Panc1 (cell line): ENCODE measurements at regions not wholly inside any gene's neighbourhood (a gene's known extent, or its start where the extent isn't known, plus 50 kb on each side); places are given as distances from the start of the nearest gene placed in this dataset.

Source experiments
- ATAC-seq: fragments of 200-7000 bp; cut with Tn5 transposase; 2 replicates; pipeline ENCODE4 v1.9.1; 2020; ENCODE audit warnings: mild to moderate bottlenecking, moderate library complexity
- BruUV-seq: library from RNA; stranded (reverse); fragments of 400-500 nt; replicated peaks from 2 replicates; lab custom pipeline; 2021; lab: Mats Ljungman, UMichigan
- CTCF ChIA-PET: fragments of 300-600 bp; sonication (Branson Sonifier 250); formaldehyde crosslinking; loops from one replicate; lab custom pipeline; 2022; ENCODE audit warnings: antibody characterized with exemption; lab: Charles Lee
- POLR2A ChIA-PET: fragments of 300-600 bp; sonication (Branson Sonifier 250); formaldehyde crosslinking; loops from one replicate; lab custom pipeline; 2022; ENCODE audit warnings: antibody characterized with exemption; lab: Charles Lee
- DNase-seq: peaks from one replicate; pipeline ENCODE4 v3.0.0-alpha.2; 2010; ENCODE audit warnings: low read depth, low spot score
- H3K27ac ChIP-seq: 2 replicates; pipeline ENCODE4 v1.5.1; 2011; ENCODE audit warnings: mild to moderate bottlenecking, low read length, inconsistent platforms
- H3K27me3 ChIP-seq: fragments of 200-500 bp; sonication (Bioruptor generic); 2 replicates; pipeline ENCODE4 v1.6.0; 2014; ENCODE audit warnings: low read length, inconsistent platforms; ENCODE audit not compliant: control insufficient read depth, insufficient read depth
- H3K36me3 ChIP-seq: fragments of 200-500 bp; sonication (Bioruptor generic); 2 replicates; pipeline ENCODE4 v1.5.1; 2014; ENCODE audit warnings: inconsistent platforms, mild to moderate bottlenecking, low read length, moderate library complexity; ENCODE audit not compliant: control insufficient read depth, insufficient read depth
- H3K4me1 ChIP-seq: 2 replicates; pipeline ENCODE4 v1.5.1; 2011; ENCODE audit warnings: inconsistent platforms, mild to moderate bottlenecking, low read length, moderate library complexity; ENCODE audit not compliant: control insufficient read depth, insufficient read depth
- H3K4me3 ChIP-seq, 2 experiments: 2 replicates each; pipeline ENCODE4 v1.5.1; 2011 to 2012; ENCODE audit warnings: low read depth in 2 of 2, low read length in 2 of 2, mild to moderate bottlenecking in 2 of 2, inconsistent platforms in 1 of 2, moderate library complexity in 1 of 2
- H3K9me3 ChIP-seq: fragments of 200-500 bp; sonication (Bioruptor generic); 2 replicates; pipeline ENCODE4 v1.5.1; 2014; ENCODE audit warnings: low read depth, mild to moderate bottlenecking, inconsistent platforms, low read length, moderate library complexity; ENCODE audit not compliant: control insufficient read depth, insufficient read depth
- POLR2AphosphoS5 ChIP-seq: IDR thresholded peaks from 2 replicates; pipeline ENCODE4 v1.6.1; 2012; ENCODE audit warnings: mild to moderate bottlenecking, low read depth, low read length, moderate library complexity
- SIN3A ChIP-seq: IDR thresholded peaks from 2 replicates; pipeline ENCODE4 v1.6.1; 2012; ENCODE audit warnings: low read depth, mild to moderate bottlenecking, low read length, moderate library complexity, borderline replicate concordance; ENCODE audit not compliant: insufficient read depth
- TCF7L2 ChIP-seq: IDR thresholded peaks from 2 replicates; pipeline ENCODE4 v1.6.1; 2011; ENCODE audit warnings: mild to moderate bottlenecking, low read depth, low read length, inconsistent platforms
- in situ Hi-C: cut with HindIII; loops from 2 replicates; pipeline ENCODE4 v1.10.0; 2016; ENCODE audit warnings: low sequenced_read_pairs, low pct_unique_long_range_greater_than_20kb
- intact Hi-C: fragments of 100-400 bp; cut with micrococcal nuclease; formaldehyde crosslinking; loops from one replicate; pipeline ENCODE4 v1.10.0; 2022; ENCODE audit not compliant: unreplicated experiment
- TF ChIP-seq, protein P1 (sequence below), 2 experiments: IDR thresholded peaks; 2 replicates each; pipeline ENCODE4 v1.6.1; 2011 to 2012; ENCODE audit warnings: low read depth in 2 of 2, control low read depth in 1 of 2, low read length in 1 of 2, mild to moderate bottlenecking in 1 of 2, moderate library complexity in 1 of 2; ENCODE audit not compliant: insufficient read depth in 1 of 2
- TF ChIP-seq, protein P2 (sequence below): fragments of 450-650 bp; IDR thresholded peaks from 2 replicates; pipeline ENCODE4 v1.5.1; 2017; ENCODE audit warnings: mild to moderate bottlenecking

- Histone ChIP-seq H3K4me1 (no peaks in the 10 kb centered on the region), H3K36me3 (no peaks in the 10 kb centered on the region), H3K27me3 (no peaks in the 10 kb centered on the region), H3K27ac (no peak overlapping the region), H3K9me3 (no peaks in the 10 kb centered on the region), H3K4me3 (no peak overlapping the region)
- BruUV-seq: no TSS peak
- ChIA-PET POLR2A (no interaction called here), CTCF (no interaction called here)
- TF ChIP-seq SIN3A (no peak), TCF7L2 (no peak), POLR2AphosphoS5 (no peak)
- TF ChIP-seq, protein P1, sequence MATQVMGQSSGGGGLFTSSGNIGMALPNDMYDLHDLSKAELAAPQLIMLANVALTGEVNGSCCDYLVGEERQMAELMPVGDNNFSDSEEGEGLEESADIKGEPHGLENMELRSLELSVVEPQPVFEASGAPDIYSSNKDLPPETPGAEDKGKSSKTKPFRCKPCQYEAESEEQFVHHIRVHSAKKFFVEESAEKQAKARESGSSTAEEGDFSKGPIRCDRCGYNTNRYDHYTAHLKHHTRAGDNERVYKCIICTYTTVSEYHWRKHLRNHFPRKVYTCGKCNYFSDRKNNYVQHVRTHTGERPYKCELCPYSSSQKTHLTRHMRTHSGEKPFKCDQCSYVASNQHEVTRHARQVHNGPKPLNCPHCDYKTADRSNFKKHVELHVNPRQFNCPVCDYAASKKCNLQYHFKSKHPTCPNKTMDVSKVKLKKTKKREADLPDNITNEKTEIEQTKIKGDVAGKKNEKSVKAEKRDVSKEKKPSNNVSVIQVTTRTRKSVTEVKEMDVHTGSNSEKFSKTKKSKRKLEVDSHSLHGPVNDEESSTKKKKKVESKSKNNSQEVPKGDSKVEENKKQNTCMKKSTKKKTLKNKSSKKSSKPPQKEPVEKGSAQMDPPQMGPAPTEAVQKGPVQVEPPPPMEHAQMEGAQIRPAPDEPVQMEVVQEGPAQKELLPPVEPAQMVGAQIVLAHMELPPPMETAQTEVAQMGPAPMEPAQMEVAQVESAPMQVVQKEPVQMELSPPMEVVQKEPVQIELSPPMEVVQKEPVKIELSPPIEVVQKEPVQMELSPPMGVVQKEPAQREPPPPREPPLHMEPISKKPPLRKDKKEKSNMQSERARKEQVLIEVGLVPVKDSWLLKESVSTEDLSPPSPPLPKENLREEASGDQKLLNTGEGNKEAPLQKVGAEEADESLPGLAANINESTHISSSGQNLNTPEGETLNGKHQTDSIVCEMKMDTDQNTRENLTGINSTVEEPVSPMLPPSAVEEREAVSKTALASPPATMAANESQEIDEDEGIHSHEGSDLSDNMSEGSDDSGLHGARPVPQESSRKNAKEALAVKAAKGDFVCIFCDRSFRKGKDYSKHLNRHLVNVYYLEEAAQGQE (IDR thresholded peaks at IDR 0.05; ENCODE audit: insufficient read depth in 1 of 2, low read depth in 2 of 2, low read length in 1 of 2): no peak
- TF ChIP-seq, protein P2, sequence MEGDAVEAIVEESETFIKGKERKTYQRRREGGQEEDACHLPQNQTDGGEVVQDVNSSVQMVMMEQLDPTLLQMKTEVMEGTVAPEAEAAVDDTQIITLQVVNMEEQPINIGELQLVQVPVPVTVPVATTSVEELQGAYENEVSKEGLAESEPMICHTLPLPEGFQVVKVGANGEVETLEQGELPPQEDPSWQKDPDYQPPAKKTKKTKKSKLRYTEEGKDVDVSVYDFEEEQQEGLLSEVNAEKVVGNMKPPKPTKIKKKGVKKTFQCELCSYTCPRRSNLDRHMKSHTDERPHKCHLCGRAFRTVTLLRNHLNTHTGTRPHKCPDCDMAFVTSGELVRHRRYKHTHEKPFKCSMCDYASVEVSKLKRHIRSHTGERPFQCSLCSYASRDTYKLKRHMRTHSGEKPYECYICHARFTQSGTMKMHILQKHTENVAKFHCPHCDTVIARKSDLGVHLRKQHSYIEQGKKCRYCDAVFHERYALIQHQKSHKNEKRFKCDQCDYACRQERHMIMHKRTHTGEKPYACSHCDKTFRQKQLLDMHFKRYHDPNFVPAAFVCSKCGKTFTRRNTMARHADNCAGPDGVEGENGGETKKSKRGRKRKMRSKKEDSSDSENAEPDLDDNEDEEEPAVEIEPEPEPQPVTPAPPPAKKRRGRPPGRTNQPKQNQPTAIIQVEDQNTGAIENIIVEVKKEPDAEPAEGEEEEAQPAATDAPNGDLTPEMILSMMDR: no peak
- in situ Hi-C loops: no loop called here
- no peak for DNase-seq
- no peak for ATAC-seq
- intact Hi-C loops: no loop called here
Measured at GRCh38 chr1:217012659-217013058, 289.4 kb upstream of the ESRRG start.

DNA sequence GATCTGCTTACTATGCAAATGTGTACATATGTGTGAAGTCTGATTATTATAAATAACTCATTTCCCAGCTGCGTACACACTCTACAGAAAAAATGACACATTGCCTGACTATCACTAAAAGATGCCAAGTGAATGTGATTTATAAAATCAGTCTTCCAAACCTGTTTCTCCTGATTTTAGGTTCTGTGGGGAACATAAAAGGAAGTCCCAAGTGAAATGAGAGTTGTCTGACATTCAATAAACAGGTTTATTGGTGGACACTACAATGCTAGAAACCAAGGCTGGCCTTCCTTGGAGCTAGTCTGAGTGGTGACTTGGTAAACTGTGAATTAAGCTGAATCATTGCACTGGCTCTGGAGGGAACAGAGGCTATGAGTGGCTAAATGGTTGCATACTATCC is 287.9 kb upstream of the ESRRG start:
- no peak for ATAC-seq
- ChIA-PET CTCF (no interaction called here), POLR2A (no interaction called here)
- DNase-seq: no peak
- BruUV-seq: no TSS peak
- Histone ChIP-seq H3K27me3 (no peaks in the 10 kb centered on the region), H3K4me3 (no peak overlapping the region), H3K27ac (no peak overlapping the region), H3K9me3 (no peaks in the 10 kb centered on the region), H3K4me1 (no peaks in the 10 kb centered on the region), H3K36me3 (no peaks in the 10 kb centered on the region)
- in situ Hi-C loops: no loop called here
- intact Hi-C loops: no loop called here
- TF ChIP-seq TCF7L2 (no peak), SIN3A (no peak), POLR2AphosphoS5 (no peak)
- TF ChIP-seq, protein P1 (IDR thresholded peaks at IDR 0.05; ENCODE audit: insufficient read depth in 1 of 2, low read depth in 2 of 2, low read length in 1 of 2): no peak
- TF ChIP-seq, protein P2: no peak
